Small intestine (tissue), 7 donors: ENCODE measurements at regions not wholly inside any gene's neighbourhood (a gene's known extent, or its start where the extent isn't known, plus 50 kb on each side); places are given as distances from the start of the nearest gene placed in this dataset.
"Not testable (repeated sequence)": the region's sequence is repeated elsewhere in the genome, so short reads cannot be mapped to it uniquely, and the experiment has no call there.

ENCODE experiments used
- DNase-seq, 2 donors: peaks; one replicate each; pipeline versions ENCODE4 v3.0.0 to v3.0.0-alpha.2; 2013
- FAIRE-seq: peaks from 2 replicates; lab custom pipeline; 2012; peaks lifted over from hg19 to GRCh38; lab: Jason Lieb, UNC
- H3K27ac ChIP-seq, 3 donors: one replicate each; pipeline ENCODE4 v1.5.1; 2013; ENCODE audit warnings: low read length in 2 of 3, mild to moderate bottlenecking in 2 of 3, control low read depth in 1 of 3, inconsistent platforms in 1 of 3, low read depth in 1 of 3, moderate library complexity in 1 of 3
- H3K27me3 ChIP-seq, 3 donors: one replicate each; pipeline ENCODE4 v1.6.1; 2013; ENCODE audit warnings: low read length in 3 of 3, inconsistent platforms in 1 of 3; ENCODE audit not compliant: control insufficient read depth in 3 of 3, insufficient read depth in 3 of 3
- H3K36me3 ChIP-seq, 3 donors: one replicate each; pipeline ENCODE4 v1.6.1; 2013; ENCODE audit warnings: low read length in 3 of 3, inconsistent platforms in 1 of 3, low read depth in 1 of 3, mild to moderate bottlenecking in 1 of 3, moderate library complexity in 1 of 3; ENCODE audit not compliant: control insufficient read depth in 3 of 3, insufficient read depth in 2 of 3
- H3K4me1 ChIP-seq, 3 donors: one replicate each; pipeline ENCODE4 v1.6.1; 2013; ENCODE audit warnings: low read length in 2 of 3, inconsistent platforms in 1 of 3, low read depth in 1 of 3, mild to moderate bottlenecking in 1 of 3, moderate library complexity in 1 of 3; ENCODE audit not compliant: control insufficient read depth in 3 of 3, insufficient read depth in 2 of 3
- H3K4me3 ChIP-seq, 3 donors: one replicate each; pipeline ENCODE4 v1.5.1; 2013; ENCODE audit warnings: low read length in 3 of 3, control low read depth in 1 of 3, inconsistent platforms in 1 of 3, low read depth in 1 of 3, mild to moderate bottlenecking in 1 of 3, moderate library complexity in 1 of 3
- H3K9me3 ChIP-seq, 2 donors: one replicate each; pipeline ENCODE4 v1.6.1; 2013; ENCODE audit warnings: low read depth in 1 of 2, low read length in 1 of 2; ENCODE audit not compliant: control insufficient read depth in 2 of 2, insufficient read depth in 1 of 2
- WGBS, 3 donors: extraction: QIAGEN DNeasy Blood & Tissue Kit; methylation state at CpG; one replicate each; pipeline ENCODE4 v1.1.7; 2013; 5-methylcytosine and 5-hydroxymethylcytosine counted together
- donor health status: healthy with polysubstance abuse.
- donor health status: control.
- donor health status: control.
- donor health status: Bipolar disorder and iron deficiency.
- donor health status: healthy.

- peaks cover 0 to 2% (median 0%) of the 10 kb centered on the region in 3 donors for H3K27me3 ChIP-seq
- H3K9me3 ChIP-seq: no peaks in the 10 kb centered on the region
- H3K36me3 ChIP-seq: no peaks in the 10 kb centered on the region
- H3K4me3 ChIP-seq: no peak overlapping the region
- FAIRE-seq: no peak
- DNase-seq: no peak
- no peaks in the 10 kb centered on the region for H3K4me1 ChIP-seq
- no peak overlapping the region for H3K27ac ChIP-seq
Measured at GRCh38 chr4:121582296-121582695, 114.5 kb downstream of the ANXA5 start.

- H3K4me3 ChIP-seq, DNase-seq, H3K4me1 ChIP-seq, H3K27me3 ChIP-seq, H3K36me3 ChIP-seq, H3K9me3 ChIP-seq, FAIRE-seq, H3K27ac ChIP-seq: not testable (repeated sequence)
- 90 to 97% (median 93%) methylated on average over 3 of the region's 3 CpGs for WGBS, 3 donors
Measured at GRCh38 chr4:121575392-121575791, 121.4 kb downstream of the ANXA5 start.

DNA sequence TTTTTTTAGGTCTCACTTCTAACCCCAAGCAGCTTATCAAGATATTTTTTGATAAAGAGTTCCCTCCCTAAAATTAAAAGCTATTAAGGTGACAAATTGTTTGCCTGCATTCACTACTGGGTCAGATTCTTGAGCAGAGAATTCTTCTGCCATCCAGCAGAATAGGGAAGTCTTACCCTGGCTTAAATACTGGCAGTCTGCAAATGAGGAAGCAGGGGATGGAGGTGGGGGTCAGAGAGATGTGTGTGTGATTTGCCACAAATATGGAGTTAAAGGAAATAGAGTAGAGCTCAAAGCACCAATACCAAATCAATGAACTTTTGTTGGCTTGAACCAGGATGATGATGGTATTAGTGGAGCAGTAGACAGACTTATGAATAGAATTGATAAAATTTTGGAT is 122.2 kb downstream of the ANXA5 start:
- no peaks in the 10 kb centered on the region for H3K27me3 ChIP-seq
- no peaks in the 10 kb centered on the region for H3K9me3 ChIP-seq
- no peaks in the 10 kb centered on the region for H3K36me3 ChIP-seq
- H3K4me3 ChIP-seq: no peak overlapping the region
- no peak overlapping the region for H3K27ac ChIP-seq
- DNase-seq: no peak
- FAIRE-seq: no peak
- no peaks in the 10 kb centered on the region for H3K4me1 ChIP-seq

DNA sequence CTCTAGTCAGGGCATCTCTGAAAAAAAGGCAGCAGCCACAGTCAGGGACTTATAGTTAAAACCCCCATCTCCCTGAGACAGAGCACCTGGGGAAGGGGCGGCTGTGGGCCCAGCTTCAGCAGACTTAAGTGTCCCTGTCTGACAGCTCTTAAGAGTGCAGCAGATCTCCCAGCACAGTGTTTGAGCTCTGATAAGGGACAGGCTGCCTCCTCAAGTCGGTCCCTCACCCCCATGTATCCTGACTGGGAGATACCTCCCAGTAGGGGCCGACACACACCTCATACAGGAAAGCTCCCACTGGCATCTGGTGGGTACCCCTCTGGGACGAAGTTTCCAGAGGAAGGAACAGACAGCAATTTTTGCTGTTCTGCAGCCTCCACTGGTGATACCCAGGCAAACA is 129.0 kb downstream of the ANXA5 start:
- no peaks in the 10 kb centered on the region for H3K27me3 ChIP-seq
- no peaks in the 10 kb centered on the region for H3K4me1 ChIP-seq
- no peak for DNase-seq
- H3K9me3 ChIP-seq: no peaks in the 10 kb centered on the region
- H3K27ac ChIP-seq: no peak overlapping the region
- no peaks in the 10 kb centered on the region for H3K36me3 ChIP-seq
- no peak for FAIRE-seq
- 79 to 82% (median 79%) methylated on average over 4 of the region's 4 CpGs for WGBS, 3 donors
- H3K4me3 ChIP-seq: no peak overlapping the region

GRCh38 chr4:121564840-121565375 is 131.9 kb downstream of the ANXA5 start:
- no peak for FAIRE-seq

GRCh38 chr4:121562811-121563210 is 134.0 kb downstream of the ANXA5 start:
- no peak overlapping the region for H3K4me3 ChIP-seq
- H3K36me3 ChIP-seq: no peaks in the 10 kb centered on the region
- 75 to 80% (median 77%) methylated on average over 2 of the region's 2 CpGs for WGBS, 3 donors
- H3K27ac ChIP-seq: no peak overlapping the region
- no peaks in the 10 kb centered on the region for H3K4me1 ChIP-seq
- no peak for FAIRE-seq
- H3K9me3 ChIP-seq: no peaks in the 10 kb centered on the region
- no peaks in the 10 kb centered on the region for H3K27me3 ChIP-seq
- DNase-seq: no peak

More at GRCh38 chr4:121564840-121565375, 131.9 kb downstream of the ANXA5 start:
- Histone ChIP-seq H3K9me3 (no peaks in the 10 kb centered on the region), H3K4me1 (no peaks in the 10 kb centered on the region), H3K36me3 (no peaks in the 10 kb centered on the region), H3K27ac (no peak overlapping the region), H3K4me3 (no peak overlapping the region), H3K27me3 (no peaks in the 10 kb centered on the region)
- no peak for DNase-seq
- WGBS, 3 donors: 52 to 53% (median 53%) methylated on average over 5 of the region's 5 CpGs

DNA sequence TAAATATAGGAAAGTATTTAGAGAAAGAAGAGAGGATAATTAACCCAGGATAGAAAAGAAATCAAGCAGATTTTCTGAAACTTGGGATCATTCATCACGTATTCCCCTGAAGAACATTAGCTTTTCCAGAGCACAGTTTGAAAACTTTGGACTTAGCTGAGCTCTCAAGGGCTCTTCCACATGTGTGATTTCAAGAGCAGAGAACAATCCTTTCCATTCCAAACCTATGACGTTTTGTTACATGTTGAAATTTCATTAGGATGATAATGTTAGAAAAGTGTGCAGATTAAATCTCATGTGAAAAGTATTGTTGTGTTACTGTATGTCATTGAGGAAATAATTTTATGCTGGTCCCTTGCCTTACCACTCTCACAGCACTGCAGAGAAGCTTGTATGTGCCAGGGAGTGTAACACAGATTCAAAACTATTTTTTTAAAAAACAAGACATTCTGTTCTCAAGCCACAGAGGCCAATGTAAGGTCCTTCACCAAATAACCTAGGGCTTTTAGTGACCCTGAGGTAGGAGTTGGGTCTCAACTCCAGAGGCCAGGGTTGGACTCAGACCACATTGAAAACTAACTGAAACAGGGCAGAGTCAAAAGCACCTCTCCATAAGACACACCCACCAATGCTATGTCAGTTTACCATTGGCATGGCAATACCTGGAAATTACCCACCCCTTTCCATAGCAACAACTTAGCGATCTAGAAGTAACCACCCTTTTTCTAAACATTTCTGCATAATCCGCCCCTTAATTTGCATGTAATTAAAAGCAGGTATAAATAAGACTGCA is 141.3 kb downstream of the ANXA5 start:
- Histone ChIP-seq H3K4me3 (no peak overlapping the region), H3K9me3 (peaks cover 0 to 1% of the 10 kb centered on the region in 2 donors), H3K27me3 (no peaks in the 10 kb centered on the region), H3K36me3 (no peaks in the 10 kb centered on the region), H3K4me1 (no peaks in the 10 kb centered on the region), H3K27ac (no peak overlapping the region)
- DNase-seq (no peak), FAIRE-seq (no peak)
- 43 to 63% (median 52%) methylated on average over 4 of the region's 4 CpGs for WGBS, 3 donors

DNA sequence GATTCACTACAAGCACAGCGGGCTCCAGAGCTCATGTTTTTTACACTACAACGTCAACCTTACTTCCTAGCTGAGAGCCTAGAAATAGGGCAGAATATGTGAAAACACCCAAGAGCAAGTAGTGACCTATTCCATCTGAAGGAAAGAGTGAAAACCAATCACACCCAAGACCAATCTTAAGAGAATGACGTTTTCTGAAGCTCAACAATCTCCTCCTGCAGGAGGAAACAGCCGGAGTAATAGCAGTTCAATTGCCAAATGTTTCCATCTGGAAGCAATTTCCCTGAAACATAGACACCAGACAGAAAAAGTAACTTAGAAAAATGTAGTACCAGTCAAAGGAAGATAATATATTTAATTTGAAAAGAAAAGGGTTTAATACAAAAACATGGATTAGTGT is 142.4 kb downstream of the ANXA5 start:
- Histone ChIP-seq H3K36me3 (no peaks in the 10 kb centered on the region), H3K27ac (no peak overlapping the region), H3K4me3 (no peak overlapping the region), H3K4me1 (no peaks in the 10 kb centered on the region), H3K9me3 (peaks cover 0 to 7% of the 10 kb centered on the region in 2 donors), H3K27me3 (no peaks in the 10 kb centered on the region)
- no peak for FAIRE-seq
- DNase-seq: no peak
- 60 to 71% (median 70%) methylated on average over 4 of the region's 4 CpGs for WGBS, 3 donors
